Nephron progenitor cell (in vitro differentiated cells): ENCODE measurements at regions not wholly inside any gene's neighbourhood (a gene's known extent, or its start where the extent isn't known, plus 50 kb on each side); places are given as distances from the start of the nearest gene placed in this dataset.

ENCODE experiments used
- DNase-seq: peaks from one replicate; pipeline ENCODE4 v3.0.0; 2021
- H3K27ac Mint-ChIP-seq: 2 replicates; pipeline ENCODE4 v1.8.0; 2021; ENCODE audit warnings: mild to moderate bottlenecking, moderate library complexity, mixed read lengths
- H3K27me3 Mint-ChIP-seq: 2 replicates; pipeline ENCODE4 v1.8.0; 2021; ENCODE audit warnings: mild to moderate bottlenecking, low read depth, mixed read lengths; ENCODE audit not compliant: poor library complexity
- H3K36me3 Mint-ChIP-seq: 2 replicates; pipeline ENCODE4 v1.8.0; 2021; ENCODE audit warnings: low read depth, mixed read lengths
- H3K4me1 Mint-ChIP-seq: 2 replicates; pipeline ENCODE4 v1.8.0; 2021; ENCODE audit warnings: mixed read lengths
- H3K4me3 Mint-ChIP-seq: 2 replicates; pipeline ENCODE4 v1.8.0; 2021; ENCODE audit warnings: mild to moderate bottlenecking, moderate library complexity, mixed read lengths
- H3K9me3 Mint-ChIP-seq: 2 replicates; pipeline ENCODE4 v1.8.0; 2021; ENCODE audit warnings: mild to moderate bottlenecking, moderate library complexity, mixed read lengths
- TF ChIP-seq, protein P1 (sequence below): fragments of 200-600 bp; sonication (generic); IDR thresholded peaks from 2 replicates; pipeline ENCODE4 v1.5.0; 2021; ENCODE audit warnings: antibody characterized with exemption

DNA sequence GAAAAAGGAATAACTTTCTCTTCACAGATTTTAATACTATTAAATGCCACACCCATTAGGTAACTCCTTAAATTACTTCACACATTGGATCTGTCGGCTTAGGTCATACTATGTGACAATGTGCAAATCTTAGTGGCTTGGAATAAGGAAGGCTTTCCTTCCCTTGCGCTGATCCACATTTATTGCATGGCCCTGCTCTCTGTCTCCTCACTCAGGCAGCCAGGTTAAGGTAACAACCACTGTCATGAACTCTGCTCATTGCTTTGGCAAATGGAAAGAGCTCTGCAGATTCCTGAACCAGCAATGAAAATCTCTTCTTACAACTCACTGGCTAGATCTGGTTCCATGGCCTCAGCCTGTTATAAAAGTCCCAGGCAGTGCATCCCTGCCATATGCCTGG is 121.9 kb upstream of the NFIB start:
- H3K9me3 Mint-ChIP-seq = peaks cover 9% of the 10 kb centered on the region
- DNase-seq = no peak
- peaks cover 11% of the 10 kb centered on the region for H3K4me1 Mint-ChIP-seq

DNA sequence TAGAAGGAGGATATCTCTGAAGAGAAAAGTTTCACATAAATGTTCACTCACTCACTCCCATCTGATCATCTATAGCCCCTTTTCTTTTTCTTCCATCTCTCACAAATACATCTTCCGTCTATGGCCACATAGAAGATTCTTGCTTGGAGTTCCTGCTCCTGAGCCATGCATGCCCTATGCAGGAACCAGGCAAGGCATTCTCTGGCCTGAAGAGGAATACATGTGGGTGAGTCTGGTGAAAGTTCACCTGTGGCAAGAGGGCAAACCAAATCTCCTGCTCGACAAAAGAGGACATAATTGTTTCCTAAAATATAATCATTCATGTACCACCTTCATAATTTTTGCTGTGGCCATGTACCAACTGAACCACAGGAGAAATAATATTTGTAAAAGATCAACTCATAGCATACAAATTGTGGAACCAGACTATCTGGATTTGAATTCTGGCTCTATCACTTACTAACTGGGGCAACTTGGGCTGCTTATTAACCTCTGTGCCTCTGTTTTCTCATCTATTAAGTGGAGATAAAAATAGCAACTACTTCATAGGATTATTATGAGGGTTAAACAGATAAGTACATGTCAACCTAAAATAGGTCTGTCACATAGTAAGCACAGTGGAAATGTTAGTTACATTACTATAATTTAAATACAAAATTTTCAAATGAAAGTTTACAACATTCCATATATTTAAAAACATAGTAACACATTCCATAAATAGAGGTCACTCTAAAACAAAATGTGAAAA is 121.2 kb upstream of the NFIB start:
- Mint-ChIP-seq H3K4me1 (peaks cover 11% of the 10 kb centered on the region), H3K27ac (no peak overlapping the region), H3K27me3 (peaks cover 5% of the 10 kb centered on the region), H3K9me3 (peaks cover 9% of the 10 kb centered on the region), H3K36me3 (no peaks in the 10 kb centered on the region), H3K4me3 (no peak overlapping the region)
- TF ChIP-seq, protein P1, sequence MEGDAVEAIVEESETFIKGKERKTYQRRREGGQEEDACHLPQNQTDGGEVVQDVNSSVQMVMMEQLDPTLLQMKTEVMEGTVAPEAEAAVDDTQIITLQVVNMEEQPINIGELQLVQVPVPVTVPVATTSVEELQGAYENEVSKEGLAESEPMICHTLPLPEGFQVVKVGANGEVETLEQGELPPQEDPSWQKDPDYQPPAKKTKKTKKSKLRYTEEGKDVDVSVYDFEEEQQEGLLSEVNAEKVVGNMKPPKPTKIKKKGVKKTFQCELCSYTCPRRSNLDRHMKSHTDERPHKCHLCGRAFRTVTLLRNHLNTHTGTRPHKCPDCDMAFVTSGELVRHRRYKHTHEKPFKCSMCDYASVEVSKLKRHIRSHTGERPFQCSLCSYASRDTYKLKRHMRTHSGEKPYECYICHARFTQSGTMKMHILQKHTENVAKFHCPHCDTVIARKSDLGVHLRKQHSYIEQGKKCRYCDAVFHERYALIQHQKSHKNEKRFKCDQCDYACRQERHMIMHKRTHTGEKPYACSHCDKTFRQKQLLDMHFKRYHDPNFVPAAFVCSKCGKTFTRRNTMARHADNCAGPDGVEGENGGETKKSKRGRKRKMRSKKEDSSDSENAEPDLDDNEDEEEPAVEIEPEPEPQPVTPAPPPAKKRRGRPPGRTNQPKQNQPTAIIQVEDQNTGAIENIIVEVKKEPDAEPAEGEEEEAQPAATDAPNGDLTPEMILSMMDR = no peak
- DNase-seq = no peak

More for the DNA sequence above, 121.9 kb upstream of the NFIB start:
- TF ChIP-seq, protein P1 = no peak
- no peak overlapping the region for H3K4me3 Mint-ChIP-seq
- no peak overlapping the region for H3K27ac Mint-ChIP-seq
- no peaks in the 10 kb centered on the region for H3K36me3 Mint-ChIP-seq
- peaks cover 5% of the 10 kb centered on the region for H3K27me3 Mint-ChIP-seq

DNA sequence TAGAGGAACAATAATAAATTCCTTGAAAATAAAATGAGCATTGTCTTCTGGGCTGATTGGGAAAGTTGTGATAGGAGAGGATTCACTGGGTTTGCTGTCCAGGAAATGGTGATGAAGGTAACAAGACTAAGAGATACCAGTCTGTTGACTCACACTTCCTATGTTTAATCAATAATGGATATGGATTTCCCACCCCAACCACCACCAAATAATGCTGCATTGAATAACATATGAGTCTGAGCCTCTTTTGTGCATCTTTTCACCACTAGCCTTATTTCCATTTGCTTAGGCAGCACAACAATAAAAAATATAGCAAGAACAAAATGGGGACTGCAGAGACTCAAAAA is 120.2 kb upstream of the NFIB start:
- H3K9me3 Mint-ChIP-seq = peaks cover 9% of the 10 kb centered on the region
- H3K4me1 Mint-ChIP-seq = peaks cover 11% of the 10 kb centered on the region
- TF ChIP-seq, protein P1 = no peak
- no peak for DNase-seq
- H3K36me3 Mint-ChIP-seq = no peaks in the 10 kb centered on the region
- H3K27ac Mint-ChIP-seq = no peak overlapping the region
- no peak overlapping the region for H3K4me3 Mint-ChIP-seq
- peaks cover 5% of the 10 kb centered on the region for H3K27me3 Mint-ChIP-seq

DNA sequence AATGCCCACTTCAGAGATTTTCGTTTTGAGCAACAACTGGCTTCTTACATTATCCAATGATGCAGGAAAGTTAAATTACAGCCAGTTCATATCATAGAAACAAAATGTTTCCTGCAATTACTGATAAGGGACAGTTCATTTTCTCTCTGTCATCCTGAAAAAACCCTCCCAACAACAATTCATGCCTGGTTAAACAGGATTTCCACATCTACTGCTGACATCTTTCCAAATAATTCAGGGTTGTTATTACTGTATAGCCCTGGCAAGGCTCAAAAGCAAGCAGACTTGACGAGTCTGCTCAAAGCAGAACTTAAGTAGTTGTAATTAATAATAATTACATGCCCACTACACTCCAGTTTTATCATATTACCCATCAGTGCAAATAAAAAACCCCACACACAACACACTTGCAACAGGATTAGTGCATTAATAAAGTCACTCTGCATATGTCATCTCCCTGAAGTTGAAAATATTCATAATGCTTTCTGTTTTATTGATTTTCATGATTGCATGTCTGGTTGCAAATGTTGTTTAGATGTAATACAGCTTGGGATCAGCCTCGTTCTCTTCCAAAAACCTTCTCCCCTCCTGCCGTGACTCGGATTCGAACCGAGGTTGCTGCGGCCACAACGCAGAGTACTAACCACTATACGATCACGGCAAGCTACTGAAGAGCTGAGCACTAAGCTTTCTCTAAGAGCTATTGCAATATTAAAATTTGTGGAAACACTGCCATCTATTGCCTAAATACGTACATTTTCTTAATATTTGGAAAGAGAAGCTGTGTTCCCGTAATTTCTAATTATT is 119.6 kb upstream of the NFIB start:
- no peaks in the 10 kb centered on the region for H3K36me3 Mint-ChIP-seq
- H3K27ac Mint-ChIP-seq = no peak overlapping the region
- H3K9me3 Mint-ChIP-seq = peaks cover 9% of the 10 kb centered on the region
- no peak for DNase-seq
- TF ChIP-seq, protein P1 = no peak
- H3K27me3 Mint-ChIP-seq = peaks cover 5% of the 10 kb centered on the region
- peaks cover 15% of the 10 kb centered on the region for H3K4me1 Mint-ChIP-seq
- no peak overlapping the region for H3K4me3 Mint-ChIP-seq

DNA sequence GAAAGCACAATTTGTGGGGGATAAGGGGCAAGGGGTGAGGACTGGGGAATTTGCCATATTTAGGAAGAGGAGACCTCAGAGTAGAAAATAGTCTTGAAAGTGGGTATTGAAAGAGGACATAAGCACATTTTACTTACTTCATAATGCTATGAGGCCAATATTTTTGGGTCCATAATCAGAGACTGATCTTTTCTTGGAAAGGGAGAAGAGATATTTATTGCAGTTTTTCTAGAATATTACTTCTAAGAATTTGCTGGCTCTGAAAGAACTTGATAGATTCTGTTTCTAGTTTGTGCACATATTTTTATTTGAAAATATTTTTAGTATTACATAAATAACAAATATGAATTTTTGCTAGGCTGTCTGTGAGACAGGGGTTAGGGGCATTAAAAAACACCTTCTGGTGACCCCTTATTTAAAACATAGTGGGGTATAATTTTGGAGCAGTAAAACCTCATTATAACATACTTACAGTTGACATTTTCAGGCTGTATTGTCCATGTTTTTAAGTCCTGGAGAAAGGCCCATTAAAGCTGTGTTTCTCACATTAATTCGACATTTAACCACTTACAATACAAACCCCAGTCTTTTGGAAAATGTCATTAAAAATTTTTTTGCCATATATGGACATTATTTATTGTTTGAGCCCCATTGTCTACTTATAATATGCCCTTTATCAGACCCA is 118.9 kb upstream of the NFIB start:
- Mint-ChIP-seq H3K36me3 (no peaks in the 10 kb centered on the region), H3K27ac (no peak overlapping the region), H3K4me3 (no peak overlapping the region), H3K4me1 (peaks cover 17% of the 10 kb centered on the region), H3K27me3 (peaks cover 5% of the 10 kb centered on the region), H3K9me3 (peaks cover 9% of the 10 kb centered on the region)
- TF ChIP-seq, protein P1 = no peak
- no peak for DNase-seq
